ENCODE measurements at regions not wholly inside any gene's neighbourhood (a gene's known extent, or its start where the extent isn't known, plus 50 kb on each side); places are given as distances from the start of the nearest gene placed in this dataset.

DNA sequence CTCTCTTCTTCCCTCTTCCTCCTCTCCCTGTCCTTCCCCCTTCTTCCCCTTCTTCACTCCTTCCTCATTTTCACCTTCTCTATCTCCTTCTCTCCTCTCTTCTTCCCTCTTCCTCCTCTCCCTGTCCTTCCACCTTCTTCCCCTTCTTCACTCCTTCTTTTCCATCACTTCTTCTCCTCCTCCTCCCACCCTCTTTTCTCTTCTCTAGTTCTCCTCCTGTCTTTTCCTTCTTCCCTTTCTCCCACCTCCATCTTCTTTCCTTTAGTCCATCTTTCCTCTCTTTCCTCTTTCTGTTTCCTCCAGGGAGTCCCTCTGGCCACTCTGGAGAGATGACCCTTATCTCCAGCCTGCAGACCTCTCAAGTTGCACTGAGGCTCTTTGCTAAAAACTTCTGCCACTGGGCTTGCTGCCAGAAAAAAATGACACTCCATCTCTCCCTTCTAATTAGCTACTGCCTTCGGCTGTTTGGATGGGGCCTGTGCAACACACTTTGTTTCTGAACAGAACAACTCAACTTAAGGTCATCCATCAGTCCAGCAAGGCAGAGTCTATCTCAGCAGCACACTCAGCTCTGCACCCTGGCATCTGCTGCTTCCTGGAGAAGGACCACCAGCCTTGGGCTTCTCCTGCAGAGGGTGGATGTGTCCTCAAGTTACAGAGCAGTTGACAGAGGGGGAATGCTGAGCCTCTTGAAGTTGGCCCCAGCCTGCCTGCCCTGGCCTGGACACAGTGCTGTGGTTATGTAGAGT is 538.8 kb downstream of the MATN1 start:
- no peaks in the 10 kb centered on the region for H3K9me3 ChIP-seq (ENCODE audit: control insufficient read depth in 4 of 4, insufficient read depth in 3 of 4, low read length in 3 of 4)
- no peaks in the 10 kb centered on the region for H3K36me3 ChIP-seq (ENCODE audit: control insufficient read depth in 4 of 4, insufficient read depth in 4 of 4, low read length in 4 of 4)
- H3K4me3 ChIP-seq, result no peak overlapping the region
- no peak overlapping the region for H3K9ac ChIP-seq (ENCODE audit: insufficient read depth in 1 of 2, low read length in 2 of 2)
- no peak overlapping the region for H3K27ac ChIP-seq (ENCODE audit: low read depth in 1 of 2, low read length in 1 of 2)
- DNase-seq, result peak; percentile 51 to 73 (median 60)
- WGBS, 2 donors, result 53 to 57% methylated on average over 1 of the region's 1 CpG
- peaks cover 0 to 13% (median 3%) of the 10 kb centered on the region in 3 donors for H3K27me3 ChIP-seq (ENCODE audit: control insufficient read depth in 3 of 3, insufficient read depth in 3 of 3, low read length in 2 of 3)
- peaks cover 0 to 6% (median 0%) of the 10 kb centered on the region in 5 donors for H3K4me1 ChIP-seq (ENCODE audit: control insufficient read depth in 5 of 5, insufficient read depth in 5 of 5, low read length in 5 of 5)
- TF ChIP-seq, protein P1, sequence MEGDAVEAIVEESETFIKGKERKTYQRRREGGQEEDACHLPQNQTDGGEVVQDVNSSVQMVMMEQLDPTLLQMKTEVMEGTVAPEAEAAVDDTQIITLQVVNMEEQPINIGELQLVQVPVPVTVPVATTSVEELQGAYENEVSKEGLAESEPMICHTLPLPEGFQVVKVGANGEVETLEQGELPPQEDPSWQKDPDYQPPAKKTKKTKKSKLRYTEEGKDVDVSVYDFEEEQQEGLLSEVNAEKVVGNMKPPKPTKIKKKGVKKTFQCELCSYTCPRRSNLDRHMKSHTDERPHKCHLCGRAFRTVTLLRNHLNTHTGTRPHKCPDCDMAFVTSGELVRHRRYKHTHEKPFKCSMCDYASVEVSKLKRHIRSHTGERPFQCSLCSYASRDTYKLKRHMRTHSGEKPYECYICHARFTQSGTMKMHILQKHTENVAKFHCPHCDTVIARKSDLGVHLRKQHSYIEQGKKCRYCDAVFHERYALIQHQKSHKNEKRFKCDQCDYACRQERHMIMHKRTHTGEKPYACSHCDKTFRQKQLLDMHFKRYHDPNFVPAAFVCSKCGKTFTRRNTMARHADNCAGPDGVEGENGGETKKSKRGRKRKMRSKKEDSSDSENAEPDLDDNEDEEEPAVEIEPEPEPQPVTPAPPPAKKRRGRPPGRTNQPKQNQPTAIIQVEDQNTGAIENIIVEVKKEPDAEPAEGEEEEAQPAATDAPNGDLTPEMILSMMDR (IDR thresholded peaks at IDR 0.05; ENCODE audit: control extremely low read depth, extremely low read depth), result no peak
- no peak for ATAC-seq (ENCODE audit: insufficient read depth, low FRiP score)

DNA sequence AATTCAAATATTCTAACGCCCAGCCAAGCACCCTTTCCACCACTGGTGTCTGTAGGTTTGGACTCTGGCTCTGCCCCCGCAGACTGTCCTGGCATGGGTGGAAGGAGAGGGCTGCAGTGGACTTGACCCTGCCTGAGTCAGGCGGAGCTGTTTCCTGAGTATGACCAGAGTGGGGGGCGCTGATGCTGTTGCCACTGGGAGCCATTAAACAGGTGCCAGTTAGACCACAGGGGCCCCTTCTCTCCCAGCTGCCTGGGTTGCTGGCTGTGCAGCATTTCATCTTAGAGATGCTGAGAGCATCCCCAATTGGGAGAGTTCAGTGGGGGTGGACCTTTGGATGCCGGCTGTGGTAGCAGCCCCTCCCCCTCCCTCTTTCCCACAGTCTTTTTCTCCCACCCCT is 539.5 kb downstream of the MATN1 start:
- DNase-seq (no peak), ATAC-seq (ENCODE audit: insufficient read depth, low FRiP score) (no peak)
- H3K27ac ChIP-seq (ENCODE audit: low read depth in 1 of 2, low read length in 1 of 2), result no peak overlapping the region
- H3K36me3 ChIP-seq (ENCODE audit: control insufficient read depth in 4 of 4, insufficient read depth in 4 of 4, low read length in 4 of 4), result no peaks in the 10 kb centered on the region
- 74 to 79% methylated on average over 5 of the region's 5 CpGs for WGBS, 2 donors
- no peak overlapping the region for H3K4me3 ChIP-seq
- TF ChIP-seq, protein P1 (IDR thresholded peaks at IDR 0.05; ENCODE audit: control extremely low read depth, extremely low read depth), result no peak
- peaks cover 0 to 2% (median 0%) of the 10 kb centered on the region in 4 donors for H3K9me3 ChIP-seq (ENCODE audit: control insufficient read depth in 4 of 4, insufficient read depth in 3 of 4, low read length in 3 of 4)
- peaks cover 0 to 6% (median 0%) of the 10 kb centered on the region in 5 donors for H3K4me1 ChIP-seq (ENCODE audit: control insufficient read depth in 5 of 5, insufficient read depth in 5 of 5, low read length in 5 of 5)
- H3K9ac ChIP-seq (ENCODE audit: insufficient read depth in 1 of 2, low read length in 2 of 2), result no peak overlapping the region
- H3K27me3 ChIP-seq (ENCODE audit: control insufficient read depth in 3 of 3, insufficient read depth in 3 of 3, low read length in 2 of 3), result peaks cover 0 to 20% (median 3%) of the 10 kb centered on the region in 3 donors

DNA sequence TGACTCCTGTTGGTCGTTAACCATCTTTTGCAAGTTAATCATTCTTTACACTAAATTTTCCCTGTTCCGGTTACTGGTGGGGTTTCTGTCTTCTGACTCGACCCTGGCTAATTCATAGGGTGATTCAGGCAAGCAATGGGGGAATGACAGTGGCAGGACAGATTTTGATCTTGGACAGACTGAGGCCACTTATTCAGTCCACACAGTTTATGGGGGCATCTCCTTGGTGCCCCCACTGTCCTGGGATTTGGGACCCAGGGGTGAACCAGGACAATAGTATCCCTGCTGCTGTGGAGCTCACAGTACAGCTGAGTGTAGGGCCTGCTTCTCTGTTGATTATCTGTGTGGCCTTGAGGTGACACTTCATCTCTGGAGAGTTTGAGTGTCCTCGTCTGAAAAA is 540.4 kb downstream of the MATN1 start:
- H3K27me3 ChIP-seq (ENCODE audit: control insufficient read depth in 3 of 3, insufficient read depth in 3 of 3, low read length in 2 of 3), result peaks cover 0 to 20% (median 3%) of the 10 kb centered on the region in 3 donors
- DNase-seq (no peak), ATAC-seq (ENCODE audit: insufficient read depth, low FRiP score) (no peak)
- no peak overlapping the region for H3K27ac ChIP-seq (ENCODE audit: low read depth in 1 of 2, low read length in 1 of 2)
- H3K36me3 ChIP-seq (ENCODE audit: control insufficient read depth in 4 of 4, insufficient read depth in 4 of 4, low read length in 4 of 4), result no peaks in the 10 kb centered on the region
- H3K4me3 ChIP-seq, result no peak overlapping the region
- H3K9ac ChIP-seq (ENCODE audit: insufficient read depth in 1 of 2, low read length in 2 of 2), result no peak overlapping the region
- 77 to 87% methylated on average over 4 of the region's 4 CpGs for WGBS, 2 donors
- peaks cover 0 to 6% (median 0%) of the 10 kb centered on the region in 5 donors for H3K4me1 ChIP-seq (ENCODE audit: control insufficient read depth in 5 of 5, insufficient read depth in 5 of 5, low read length in 5 of 5)
- TF ChIP-seq, protein P1 (IDR thresholded peaks at IDR 0.05; ENCODE audit: control extremely low read depth, extremely low read depth), result no peak
- peaks cover 0 to 3% (median under 1%) of the 10 kb centered on the region in 4 donors for H3K9me3 ChIP-seq (ENCODE audit: control insufficient read depth in 4 of 4, insufficient read depth in 3 of 4, low read length in 3 of 4)
